Activated CD8-positive, alpha-beta memory T cell treated with anti-CD3 and anti-CD28 coated beads, Interleukin-2, amount 50 U/mL, for 24 hours (primary cell): ENCODE measurements at regions not wholly inside any gene's neighbourhood (a gene's known extent, or its start where the extent isn't known, plus 50 kb on each side); places are given as distances from the start of the nearest gene placed in this dataset.
A peak's percentile ranks its signal among the peaks of the same experiment; 100 is the strongest.
"Not testable (repeated sequence)": the region's sequence is repeated elsewhere in the genome, so short reads cannot be mapped to it uniquely, and the experiment has no call there.

ENCODE experiments used
- DNase-seq: peaks from one replicate; pipeline ENCODE4 v3.0.0-alpha.2; 2020; ENCODE audit errors: extremely low read depth

- no peak for DNase-seq
Measured at GRCh38 chr9:117649126-117649525, 55.1 kb upstream of the TLR4 start.

DNA sequence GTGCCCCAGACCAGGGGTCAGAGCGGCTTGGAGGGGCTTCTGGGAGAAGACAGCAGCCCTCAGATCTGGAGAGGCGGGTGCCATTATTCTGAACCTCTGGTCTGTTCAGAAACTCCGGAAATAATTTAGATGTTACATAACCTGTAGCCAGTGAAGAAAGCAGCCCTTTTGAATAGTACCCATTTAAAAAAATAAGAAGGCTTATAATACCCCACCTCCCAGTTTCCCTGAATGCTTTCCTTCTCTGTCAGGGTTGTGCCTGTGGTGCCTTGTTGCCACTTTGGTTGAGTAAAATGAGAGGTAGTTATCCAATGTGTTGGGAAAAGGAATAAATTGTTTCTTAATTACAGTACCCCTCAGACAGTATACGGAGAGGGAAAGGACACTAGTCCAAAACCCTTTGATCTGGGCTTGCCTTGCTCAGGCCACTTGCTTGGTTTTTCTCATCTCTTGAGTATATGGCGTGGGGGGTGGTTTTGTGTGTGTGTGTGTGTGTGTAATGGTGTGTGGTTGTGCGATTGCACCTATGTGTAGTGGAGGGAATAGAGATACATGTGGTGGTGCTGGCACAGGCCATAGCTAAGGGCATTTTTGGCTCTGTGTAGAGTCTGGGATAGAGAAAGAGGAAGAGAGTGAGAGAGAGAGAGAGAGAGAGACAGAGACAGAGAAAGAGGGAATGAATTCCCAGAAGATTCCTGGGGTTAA, 59.1 kb upstream of the TLR4 start:
- no peak for DNase-seq

- peak; percentile 18 for DNase-seq
Measured at GRCh38 chr9:117644133-117644931, 59.9 kb upstream of the TLR4 start.

GRCh38 chr9:117643288-117643654, 60.9 kb upstream of the TLR4 start:
- no peak for DNase-seq

GRCh38 chr9:117642571-117643287, 61.5 kb upstream of the TLR4 start:
- not testable (repeated sequence) for DNase-seq

- no peak for DNase-seq
Measured at GRCh38 chr9:117636681-117637080, 67.5 kb upstream of the TLR4 start.

- no peak for DNase-seq
Measured at GRCh38 chr9:117625154-117625553, 79.0 kb upstream of the TLR4 start.

DNA sequence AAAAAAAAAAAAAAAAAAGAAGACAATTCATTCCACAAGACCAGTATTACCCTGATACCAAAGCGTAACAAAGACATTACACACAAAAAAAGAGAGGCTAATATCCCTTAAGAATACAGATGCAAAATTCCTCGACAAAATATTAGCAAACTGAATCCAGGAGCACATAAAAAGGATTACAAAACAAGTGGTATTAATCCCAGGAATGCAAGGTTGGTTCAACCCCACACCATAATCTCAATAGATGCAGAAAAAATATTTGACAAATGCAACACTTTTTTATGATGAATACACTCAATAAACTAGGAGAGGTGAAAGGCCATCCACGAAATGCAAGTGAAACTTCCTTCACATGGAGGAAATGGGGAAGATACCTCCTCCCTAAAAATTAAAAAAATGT, 80.1 kb upstream of the TLR4 start:
- no peak for DNase-seq

DNA sequence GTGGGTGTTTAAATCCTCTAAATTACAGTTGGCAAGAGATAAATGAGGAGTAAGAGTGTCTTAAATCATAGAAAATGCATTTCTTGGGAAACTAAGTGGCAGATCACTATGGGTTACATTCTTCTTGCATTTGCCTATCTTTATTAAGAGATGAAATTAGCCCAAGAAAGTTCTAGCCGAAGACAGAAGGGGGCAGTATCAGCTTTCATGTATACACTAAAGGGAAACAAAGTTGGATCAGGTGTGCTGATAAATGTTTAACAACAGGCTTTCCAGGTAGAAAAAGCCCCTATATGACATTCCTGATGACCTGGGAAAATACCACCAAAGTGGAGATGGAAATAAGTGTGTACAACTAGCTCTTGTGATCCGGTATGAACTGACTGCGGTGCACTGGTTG, 81.9 kb upstream of the TLR4 start:
- no peak for DNase-seq

- DNase-seq = no peak
Measured at GRCh38 chr9:117616431-117616831, 87.8 kb upstream of the TLR4 start.

- DNase-seq = no peak
Measured at GRCh38 chr9:117612317-117612716, 91.9 kb upstream of the TLR4 start.

GRCh38 chr9:117597977-117598376, 106.2 kb upstream of the TLR4 start:
- no peak for DNase-seq

DNA sequence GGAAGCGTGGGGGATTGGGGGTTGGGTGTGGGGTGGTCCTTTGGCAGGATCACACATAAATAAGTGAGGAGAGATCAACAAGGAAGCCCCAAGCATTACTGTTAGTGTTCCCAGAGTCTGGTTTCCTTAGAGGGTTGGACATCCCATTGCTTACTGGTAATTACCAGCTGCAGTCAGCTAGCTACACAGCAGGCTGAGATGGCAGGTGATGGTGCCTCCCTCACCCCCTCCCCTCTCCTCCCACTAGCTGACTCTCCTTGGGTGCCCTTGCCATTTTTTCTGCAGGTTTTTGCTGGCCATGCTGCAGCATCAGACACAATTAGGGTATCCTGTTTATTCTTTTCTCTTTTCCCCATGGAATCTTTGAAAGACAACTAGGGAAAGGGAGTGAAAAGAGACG, 107.5 kb upstream of the TLR4 start:
- DNase-seq = no peak

- DNase-seq = no peak
Measured at GRCh38 chr9:117595650-117596049, 108.6 kb upstream of the TLR4 start.

- DNase-seq = no peak
Measured at GRCh38 chr9:117587263-117587662, 116.9 kb upstream of the TLR4 start.

DNA sequence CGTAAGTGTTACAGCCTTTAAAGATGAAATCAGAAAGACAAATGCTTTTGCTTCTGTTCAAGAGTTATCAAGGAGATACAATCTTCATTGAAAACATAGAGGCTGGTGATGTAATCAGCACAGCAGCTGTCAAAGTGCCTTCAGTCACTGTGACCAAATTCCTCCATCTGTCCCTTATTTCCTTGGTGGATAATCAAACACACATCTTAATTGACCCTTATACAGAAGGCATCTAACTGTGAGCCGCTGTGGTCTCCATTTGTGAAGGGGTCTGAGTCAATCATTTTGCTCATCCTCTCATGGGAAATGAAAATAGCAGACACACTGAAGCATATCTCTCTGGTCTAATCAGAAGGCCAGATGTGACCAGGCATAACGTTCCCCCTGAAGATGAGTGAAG, 130.1 kb upstream of the TLR4 start:
- DNase-seq = no peak

- DNase-seq = no peak
Measured at GRCh38 chr9:117564839-117565238, 139.4 kb upstream of the TLR4 start.

DNA sequence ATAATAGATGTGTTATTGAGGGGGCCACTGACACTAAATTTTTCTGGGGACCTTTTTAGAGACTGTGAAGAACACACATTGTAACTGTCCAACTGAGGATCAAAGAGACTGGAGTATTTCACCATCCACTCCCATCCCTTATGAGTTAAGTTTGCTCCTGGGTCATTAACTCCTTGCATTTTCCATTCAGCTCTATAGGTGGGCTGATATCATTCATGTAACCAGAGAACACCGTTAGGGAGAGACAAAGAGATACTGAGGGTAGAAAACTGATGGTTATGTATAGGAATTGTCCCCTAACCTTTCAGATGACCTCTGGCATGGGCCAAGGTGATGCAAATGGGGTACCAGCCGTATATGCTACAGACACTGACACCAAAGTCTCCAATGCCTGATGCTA, 142.4 kb upstream of the TLR4 start:
- no peak for DNase-seq

- no peak for DNase-seq
Measured at GRCh38 chr9:117555964-117556629, 141.2 kb upstream of the ASTN2 start.

- no peak for DNase-seq
Measured at GRCh38 chr9:117552811-117553210, 138.0 kb upstream of the ASTN2 start.

- DNase-seq = no peak
Measured at GRCh38 chr9:117551171-117551570, 136.3 kb upstream of the ASTN2 start.

- no peak for DNase-seq
Measured at GRCh38 chr9:117549444-117549843, 134.6 kb upstream of the ASTN2 start.
